Stomach (tissue), 4 donors: ENCODE measurements at regions not wholly inside any gene's neighbourhood (a gene's known extent, or its start where the extent isn't known, plus 50 kb on each side); places are given as distances from the start of the nearest gene placed in this dataset.
"Not testable (repeated sequence)": the region's sequence is repeated elsewhere in the genome, so short reads cannot be mapped to it uniquely, and the experiment has no call there.

ENCODE experiments used
- CTCF ChIP-seq, 7 experiments: fragments of 450-650 bp in 4 of 7; fragments of 200-600 bp in 3 of 7; sonication (generic) in 3 of 7; IDR thresholded peaks; one replicate each; pipeline ENCODE4 v1.5.1; 2016 to 2019; ENCODE audit warnings: antibody characterized with exemption in 7 of 7, control low read depth in 2 of 7, mild to moderate bottlenecking in 1 of 7
- POLR2AphosphoS5 ChIP-seq, 3 donors: sonication (generic); formaldehyde crosslinking; IDR thresholded peaks; one replicate each; pipeline ENCODE4 v1.6.1; 2016; ENCODE audit warnings: antibody characterized with exemption in 3 of 3

GRCh38 chr16:29194185-29194844 is 209.5 kb downstream of the LAT start:
- not testable (repeated sequence) for TF ChIP-seq CTCF, POLR2AphosphoS5 (IDR thresholded peaks at IDR 0.05)
